ENCODE measurements at regions not wholly inside any gene's neighbourhood (a gene's known extent, or its start where the extent isn't known, plus 50 kb on each side); places are given as distances from the start of the nearest gene placed in this dataset.

DNA sequence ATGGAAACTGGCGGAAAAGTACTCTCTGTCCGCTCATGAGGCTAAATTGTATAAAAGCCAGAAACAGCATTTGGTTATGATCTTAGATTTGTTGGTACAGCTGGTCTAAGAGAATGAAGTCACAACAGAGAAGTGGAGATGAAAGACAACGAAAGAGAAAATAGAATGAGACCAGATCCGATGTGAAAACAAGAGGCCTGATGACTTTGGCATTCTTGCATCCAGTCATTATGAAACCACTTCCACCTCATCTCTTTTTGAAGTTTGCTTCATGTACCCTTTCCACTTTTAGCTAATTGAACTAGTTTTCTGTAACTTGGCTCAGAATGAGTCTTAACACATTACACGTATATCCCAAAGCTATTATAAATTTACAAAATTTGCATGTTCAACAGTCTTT lies 1431.7 kb downstream of the LRRC4C start:
- TF ChIP-seq POLR2A (IDR thresholded peaks at IDR 0.05) = no peak
- TF ChIP-seq, protein P1, sequence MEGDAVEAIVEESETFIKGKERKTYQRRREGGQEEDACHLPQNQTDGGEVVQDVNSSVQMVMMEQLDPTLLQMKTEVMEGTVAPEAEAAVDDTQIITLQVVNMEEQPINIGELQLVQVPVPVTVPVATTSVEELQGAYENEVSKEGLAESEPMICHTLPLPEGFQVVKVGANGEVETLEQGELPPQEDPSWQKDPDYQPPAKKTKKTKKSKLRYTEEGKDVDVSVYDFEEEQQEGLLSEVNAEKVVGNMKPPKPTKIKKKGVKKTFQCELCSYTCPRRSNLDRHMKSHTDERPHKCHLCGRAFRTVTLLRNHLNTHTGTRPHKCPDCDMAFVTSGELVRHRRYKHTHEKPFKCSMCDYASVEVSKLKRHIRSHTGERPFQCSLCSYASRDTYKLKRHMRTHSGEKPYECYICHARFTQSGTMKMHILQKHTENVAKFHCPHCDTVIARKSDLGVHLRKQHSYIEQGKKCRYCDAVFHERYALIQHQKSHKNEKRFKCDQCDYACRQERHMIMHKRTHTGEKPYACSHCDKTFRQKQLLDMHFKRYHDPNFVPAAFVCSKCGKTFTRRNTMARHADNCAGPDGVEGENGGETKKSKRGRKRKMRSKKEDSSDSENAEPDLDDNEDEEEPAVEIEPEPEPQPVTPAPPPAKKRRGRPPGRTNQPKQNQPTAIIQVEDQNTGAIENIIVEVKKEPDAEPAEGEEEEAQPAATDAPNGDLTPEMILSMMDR (IDR thresholded peaks at IDR 0.05) = no peak
- TF ChIP-seq EP300 (IDR thresholded peaks at IDR 0.05) = no peak
- no peak for TF ChIP-seq POLR2AphosphoS5 (IDR thresholded peaks at IDR 0.05)

Data from stomach (tissue), 4 donors.